ENCODE measurements at regions not wholly inside any gene's neighbourhood (a gene's known extent, or its start where the extent isn't known, plus 50 kb on each side); places are given as distances from the start of the nearest gene placed in this dataset.

GRCh38 chr3:194828926-194829325, 143.2 kb downstream of the FAM43A start:
- H2AFZ ChIP-seq (ENCODE audit: low read depth, low read length, severe bottlenecking): no peak overlapping the region
- H3K9me2 ChIP-seq (replicated peaks; ENCODE audit: insufficient read depth, low read length): no peaks in the 10 kb centered on the region
- no peaks in the 10 kb centered on the region for H3K79me2 ChIP-seq (ENCODE audit: insufficient read depth, low read length)
- H3K27ac ChIP-seq (ENCODE audit: low read depth, low read length): no peak overlapping the region
- H3K9me3 ChIP-seq (ENCODE audit: insufficient read depth, low read length): no peaks in the 10 kb centered on the region
- H3K4me2 ChIP-seq (ENCODE audit: low read depth, low read length, poor library complexity, severe bottlenecking): no peak overlapping the region
- no peak overlapping the region for H3K9ac ChIP-seq (ENCODE audit: low read length)
- no peaks in the 10 kb centered on the region for H3K27me3 ChIP-seq (ENCODE audit: low read length)
- H4K20me1 ChIP-seq (ENCODE audit: low read depth, low read length): no peaks in the 10 kb centered on the region
- H3K36me3 ChIP-seq (ENCODE audit: low read length): no peaks in the 10 kb centered on the region
- TF ChIP-seq CTCF (IDR thresholded peaks at IDR 0.05; ENCODE audit: insufficient read depth, low read length, poor library complexity, severe bottlenecking): no peak
- no peak for TF ChIP-seq EZH2phosphoT487 (conservative IDR thresholded peaks at IDR 0.05; ENCODE audit: low read length)
- H3K4me3 ChIP-seq (ENCODE audit: insufficient read depth, low read length, poor library complexity, severe bottlenecking): no peak overlapping the region
- H3F3A ChIP-seq (ENCODE audit: insufficient read depth): no peaks in the 10 kb centered on the region

- no peaks in the 10 kb centered on the region for H3K27me3 ChIP-seq (ENCODE audit: low read length)
Measured at GRCh38 chr3:194830401-194830800, 144.7 kb downstream of the FAM43A start.

GRCh38 chr3:194830978-194831377, 145.3 kb downstream of the FAM43A start:
- Histone ChIP-seq H2AFZ (ENCODE audit: low read depth, low read length, severe bottlenecking) (no peak overlapping the region), H3K9ac (ENCODE audit: low read length) (no peak overlapping the region), H3K27me3 (ENCODE audit: low read length) (no peaks in the 10 kb centered on the region), H3K4me2 (ENCODE audit: low read depth, low read length, poor library complexity, severe bottlenecking) (no peak overlapping the region), H4K20me1 (ENCODE audit: low read depth, low read length) (no peaks in the 10 kb centered on the region), H3K27ac (ENCODE audit: low read depth, low read length) (no peak overlapping the region), H3K9me2 (replicated peaks; ENCODE audit: insufficient read depth, low read length) (no peaks in the 10 kb centered on the region), H3K9me3 (ENCODE audit: insufficient read depth, low read length) (no peaks in the 10 kb centered on the region), H3F3A (ENCODE audit: insufficient read depth) (no peaks in the 10 kb centered on the region), H3K4me3 (ENCODE audit: insufficient read depth, low read length, poor library complexity, severe bottlenecking) (no peak overlapping the region), H3K79me2 (ENCODE audit: insufficient read depth, low read length) (no peaks in the 10 kb centered on the region), H3K36me3 (ENCODE audit: low read length) (no peaks in the 10 kb centered on the region)
- TF ChIP-seq CTCF (IDR thresholded peaks at IDR 0.05; ENCODE audit: insufficient read depth, low read length, poor library complexity, severe bottlenecking): no peak
- no peak for TF ChIP-seq EZH2phosphoT487 (conservative IDR thresholded peaks at IDR 0.05; ENCODE audit: low read length)

More at GRCh38 chr3:194830401-194830800, 144.7 kb downstream of the FAM43A start:
- no peaks in the 10 kb centered on the region for H3K9me3 ChIP-seq (ENCODE audit: insufficient read depth, low read length)
- H3K36me3 ChIP-seq (ENCODE audit: low read length): no peaks in the 10 kb centered on the region
- no peak overlapping the region for H3K27ac ChIP-seq (ENCODE audit: low read depth, low read length)
- no peak overlapping the region for H3K4me2 ChIP-seq (ENCODE audit: low read depth, low read length, poor library complexity, severe bottlenecking)
- no peaks in the 10 kb centered on the region for H3K9me2 ChIP-seq (replicated peaks; ENCODE audit: insufficient read depth, low read length)
- no peak overlapping the region for H2AFZ ChIP-seq (ENCODE audit: low read depth, low read length, severe bottlenecking)
- no peak overlapping the region for H3K9ac ChIP-seq (ENCODE audit: low read length)
- no peaks in the 10 kb centered on the region for H3F3A ChIP-seq (ENCODE audit: insufficient read depth)
- no peaks in the 10 kb centered on the region for H3K79me2 ChIP-seq (ENCODE audit: insufficient read depth, low read length)
- TF ChIP-seq EZH2phosphoT487 (conservative IDR thresholded peaks at IDR 0.05; ENCODE audit: low read length): no peak
- no peak for TF ChIP-seq CTCF (IDR thresholded peaks at IDR 0.05; ENCODE audit: insufficient read depth, low read length, poor library complexity, severe bottlenecking)
- no peak overlapping the region for H3K4me3 ChIP-seq (ENCODE audit: insufficient read depth, low read length, poor library complexity, severe bottlenecking)
- H4K20me1 ChIP-seq (ENCODE audit: low read depth, low read length): no peaks in the 10 kb centered on the region

Data from SU-DHL-6 (cell line).